ENCODE measurements at regions not wholly inside any gene's neighbourhood (a gene's known extent, or its start where the extent isn't known, plus 50 kb on each side); places are given as distances from the start of the nearest gene placed in this dataset.

DNA sequence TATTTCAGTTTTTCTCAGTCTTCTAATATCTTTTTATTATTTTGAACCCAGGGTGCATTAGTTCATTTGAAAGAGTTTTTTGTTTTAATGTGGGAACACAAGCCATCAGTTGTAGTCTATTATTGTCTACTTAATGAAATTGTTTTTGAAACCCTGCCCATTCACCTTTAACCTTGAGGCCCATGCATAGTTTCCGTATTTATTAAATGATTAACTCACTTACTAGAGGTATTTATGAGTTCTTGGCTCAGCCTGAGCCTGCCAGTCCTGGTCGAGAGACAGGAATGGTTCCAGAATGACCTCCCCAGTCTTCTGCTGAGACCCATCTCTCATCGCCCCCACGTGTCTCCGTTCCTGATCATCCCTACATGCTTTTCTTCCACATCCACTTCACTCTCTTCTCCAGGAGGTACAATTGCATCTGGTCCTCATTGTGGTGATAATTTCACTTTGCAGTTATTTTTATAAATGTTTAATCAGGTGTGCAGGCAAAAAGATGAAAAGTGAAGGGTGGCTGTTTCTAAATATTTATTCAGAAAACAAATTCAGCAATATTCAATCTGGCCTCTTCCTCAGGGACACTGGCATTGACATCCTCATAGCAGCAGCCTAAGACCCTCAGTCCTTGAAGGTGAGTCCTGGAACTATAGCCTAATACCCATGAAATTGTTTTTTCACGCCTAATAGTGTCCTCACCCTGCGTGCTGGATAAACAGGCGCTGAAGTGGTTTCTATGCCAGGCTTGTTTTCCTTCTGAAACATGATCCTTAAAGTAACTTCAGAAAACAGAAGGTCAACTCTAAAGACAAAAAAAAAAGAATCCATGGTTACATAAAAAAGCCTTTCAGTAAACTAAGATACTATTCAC, 112.8 kb downstream of the KDR start:
- H3K4me3 ChIP-seq (ENCODE audit: low read length in 3 of 3) = no peak overlapping the region
- no peaks in the 10 kb centered on the region for H3K27me3 ChIP-seq (ENCODE audit: control insufficient read depth, insufficient read depth, low read length)
- intact Hi-C loops (cut with DNase I) = no loop called here
- TF ChIP-seq, protein P1, sequence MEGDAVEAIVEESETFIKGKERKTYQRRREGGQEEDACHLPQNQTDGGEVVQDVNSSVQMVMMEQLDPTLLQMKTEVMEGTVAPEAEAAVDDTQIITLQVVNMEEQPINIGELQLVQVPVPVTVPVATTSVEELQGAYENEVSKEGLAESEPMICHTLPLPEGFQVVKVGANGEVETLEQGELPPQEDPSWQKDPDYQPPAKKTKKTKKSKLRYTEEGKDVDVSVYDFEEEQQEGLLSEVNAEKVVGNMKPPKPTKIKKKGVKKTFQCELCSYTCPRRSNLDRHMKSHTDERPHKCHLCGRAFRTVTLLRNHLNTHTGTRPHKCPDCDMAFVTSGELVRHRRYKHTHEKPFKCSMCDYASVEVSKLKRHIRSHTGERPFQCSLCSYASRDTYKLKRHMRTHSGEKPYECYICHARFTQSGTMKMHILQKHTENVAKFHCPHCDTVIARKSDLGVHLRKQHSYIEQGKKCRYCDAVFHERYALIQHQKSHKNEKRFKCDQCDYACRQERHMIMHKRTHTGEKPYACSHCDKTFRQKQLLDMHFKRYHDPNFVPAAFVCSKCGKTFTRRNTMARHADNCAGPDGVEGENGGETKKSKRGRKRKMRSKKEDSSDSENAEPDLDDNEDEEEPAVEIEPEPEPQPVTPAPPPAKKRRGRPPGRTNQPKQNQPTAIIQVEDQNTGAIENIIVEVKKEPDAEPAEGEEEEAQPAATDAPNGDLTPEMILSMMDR (IDR thresholded peaks at IDR 0.05; ENCODE audit: borderline replicate concordance, extremely low read depth, insufficient read depth) = no peak
- H3K9me3 ChIP-seq (ENCODE audit: control insufficient read depth in 2 of 3, insufficient read depth in 1 of 3, low read length in 3 of 3) = no peaks in the 10 kb centered on the region
- H3K4me1 ChIP-seq (ENCODE audit: control insufficient read depth in 2 of 3, insufficient read depth in 2 of 3, low read depth in 1 of 3, low read length in 3 of 3) = peaks cover 0 to 7% (median 0%) of the 10 kb centered on the region in 3 donors
- H3K27ac ChIP-seq (ENCODE audit: low read depth in 2 of 2, low read length in 2 of 2) = no peak overlapping the region
- FAIRE-seq (no peak), DNase-seq (peak in 1 of 5 donors; percentile 30)
- H3K36me3 ChIP-seq (ENCODE audit: control insufficient read depth in 2 of 3, insufficient read depth in 3 of 3, low read length in 3 of 3) = no peaks in the 10 kb centered on the region
- H3K9ac ChIP-seq (ENCODE audit: low read length in 3 of 3) = no peak overlapping the region

- H3K27me3 ChIP-seq (ENCODE audit: control insufficient read depth, insufficient read depth, low read length) = no peaks in the 10 kb centered on the region
- H3K27ac ChIP-seq (ENCODE audit: low read depth in 2 of 2, low read length in 2 of 2) = no peak overlapping the region
- TF ChIP-seq, protein P1 (IDR thresholded peaks at IDR 0.05; ENCODE audit: borderline replicate concordance, extremely low read depth, insufficient read depth) = no peak
- no peaks in the 10 kb centered on the region for H3K36me3 ChIP-seq (ENCODE audit: control insufficient read depth in 2 of 3, insufficient read depth in 3 of 3, low read length in 3 of 3)
- H3K9ac ChIP-seq (ENCODE audit: low read length in 3 of 3) = no peak overlapping the region
- no peaks in the 10 kb centered on the region for H3K9me3 ChIP-seq (ENCODE audit: control insufficient read depth in 2 of 3, insufficient read depth in 1 of 3, low read length in 3 of 3)
- intact Hi-C loops (cut with DNase I) = no loop called here
- FAIRE-seq (no peak), DNase-seq (no peak)
- peaks cover 0 to 7% (median 0%) of the 10 kb centered on the region in 3 donors for H3K4me1 ChIP-seq (ENCODE audit: control insufficient read depth in 2 of 3, insufficient read depth in 2 of 3, low read depth in 1 of 3, low read length in 3 of 3)
- H3K4me3 ChIP-seq (ENCODE audit: low read length in 3 of 3) = no peak overlapping the region
These were observed 113.6 kb downstream of the KDR start for GRCh38 chr4:55011761-55012160.

DNA sequence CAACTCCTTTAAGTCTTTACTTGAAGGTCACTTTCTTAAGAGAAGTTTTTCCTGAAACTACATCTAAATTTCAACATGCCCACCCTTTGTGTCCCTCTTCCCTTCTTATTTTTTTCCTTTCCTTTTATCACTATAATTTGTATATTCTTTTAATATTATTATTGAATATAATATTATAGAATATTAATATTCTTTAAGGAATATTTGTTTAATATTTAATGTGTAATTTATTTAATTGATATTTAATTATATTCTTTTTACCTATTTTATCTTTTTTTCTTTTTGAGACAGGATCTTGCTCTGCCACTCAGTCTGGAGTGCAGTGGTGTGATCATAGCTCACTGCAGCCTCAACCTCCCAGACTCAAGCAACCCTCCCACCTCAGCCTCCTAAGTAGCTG, 114.8 kb downstream of the KDR start:
- intact Hi-C loops (cut with DNase I) = no loop called here
- Histone ChIP-seq H3K9ac (ENCODE audit: low read length in 3 of 3) (no peak overlapping the region), H3K27ac (ENCODE audit: low read depth in 2 of 2, low read length in 2 of 2) (no peak overlapping the region), H3K27me3 (ENCODE audit: control insufficient read depth, insufficient read depth, low read length) (no peaks in the 10 kb centered on the region), H3K36me3 (ENCODE audit: control insufficient read depth in 2 of 3, insufficient read depth in 3 of 3, low read length in 3 of 3) (no peaks in the 10 kb centered on the region), H3K4me1 (ENCODE audit: control insufficient read depth in 2 of 3, insufficient read depth in 2 of 3, low read depth in 1 of 3, low read length in 3 of 3) (peaks cover 0 to 7% (median 0%) of the 10 kb centered on the region in 3 donors), H3K4me3 (ENCODE audit: low read length in 3 of 3) (no peak overlapping the region), H3K9me3 (ENCODE audit: control insufficient read depth in 2 of 3, insufficient read depth in 1 of 3, low read length in 3 of 3) (no peaks in the 10 kb centered on the region)
- TF ChIP-seq, protein P1 (IDR thresholded peaks at IDR 0.05; ENCODE audit: borderline replicate concordance, extremely low read depth, insufficient read depth) = no peak
- DNase-seq (no peak), FAIRE-seq (peak; percentile 55)
